ENCODE measurements at regions not wholly inside any gene's neighbourhood (a gene's known extent, or its start where the extent isn't known, plus 50 kb on each side); places are given as distances from the start of the nearest gene placed in this dataset.
"Not testable (repeated sequence)": the region's sequence is repeated elsewhere in the genome, so short reads cannot be mapped to it uniquely, and the experiment has no call there.

DNA sequence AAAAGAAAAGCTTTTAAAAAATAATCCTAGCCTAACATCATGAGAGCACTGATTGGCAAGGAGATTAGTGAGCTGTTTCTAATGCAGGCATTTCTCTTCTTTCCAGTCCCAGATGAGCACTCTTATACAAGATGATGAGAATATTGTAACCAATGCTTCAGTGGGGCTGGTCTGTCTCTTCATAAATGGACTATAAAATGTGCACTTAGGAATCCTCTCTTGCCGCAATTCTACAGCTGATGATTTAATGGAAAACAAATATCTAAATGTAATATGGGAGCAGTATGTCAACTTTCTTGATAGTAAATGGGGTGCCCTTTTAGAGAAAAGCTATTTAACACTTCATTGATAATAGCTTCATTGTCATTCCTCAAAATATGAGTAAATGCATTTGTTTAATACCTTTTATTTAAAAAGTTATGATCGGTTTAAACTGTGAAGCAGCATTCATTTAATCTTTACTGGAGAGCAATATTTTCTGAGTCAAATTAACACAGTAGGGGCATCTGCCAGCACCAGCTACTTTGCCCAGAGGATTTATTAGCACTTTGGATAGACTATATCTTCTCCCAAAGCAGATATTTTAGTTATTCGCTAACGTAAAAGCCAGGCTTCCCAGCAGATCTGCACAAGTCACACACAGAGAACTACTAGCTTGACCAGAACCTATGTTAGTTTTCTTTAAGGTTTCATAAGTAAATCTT is 985.9 kb downstream of the DIPK2A start:
- no peak for DNase-seq
- no peaks in the 10 kb centered on the region for H3K4me1 Mint-ChIP-seq (ENCODE audit: low read depth)
- H3K36me3 Mint-ChIP-seq = no peaks in the 10 kb centered on the region
- no peak overlapping the region for H3K4me3 Mint-ChIP-seq
- H3K9me3 Mint-ChIP-seq = peaks cover 8% of the 10 kb centered on the region
- H3K27ac Mint-ChIP-seq = no peak overlapping the region
- H3K27me3 Mint-ChIP-seq = no peaks in the 10 kb centered on the region
- ChIA-PET CTCF (interaction anchor here (0.6 kb wide), 1 partner anchor 12 kb away, joined by 3 read pairs; no protein-coding TSS in a partner anchor), POLR2A (no interaction called here)
- intact Hi-C loops (cut with micrococcal nuclease) = no loop called here

DNA sequence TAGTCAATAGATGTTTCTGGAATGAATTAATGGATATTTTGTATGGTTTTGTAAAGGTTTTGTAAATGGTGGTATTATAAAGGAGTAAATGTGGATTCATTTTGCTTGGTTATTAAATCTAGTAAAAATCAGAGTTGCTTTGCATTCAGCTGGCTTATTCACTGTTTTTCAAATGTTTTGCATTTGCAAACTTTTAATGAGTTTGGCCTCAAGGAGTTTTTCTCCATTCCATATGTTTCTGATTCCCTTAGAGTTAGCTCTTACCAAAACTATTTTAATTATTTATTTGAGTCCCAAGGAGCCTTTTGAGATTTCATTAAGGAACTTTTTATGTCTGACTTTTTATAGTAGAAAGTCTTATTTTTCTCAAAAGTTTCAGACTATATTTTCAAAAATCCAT is 992.2 kb downstream of the DIPK2A start:
- intact Hi-C loops (cut with micrococcal nuclease) = no loop called here
- POLR2A ChIA-PET = no interaction called here
- DNase-seq = no peak

DNA sequence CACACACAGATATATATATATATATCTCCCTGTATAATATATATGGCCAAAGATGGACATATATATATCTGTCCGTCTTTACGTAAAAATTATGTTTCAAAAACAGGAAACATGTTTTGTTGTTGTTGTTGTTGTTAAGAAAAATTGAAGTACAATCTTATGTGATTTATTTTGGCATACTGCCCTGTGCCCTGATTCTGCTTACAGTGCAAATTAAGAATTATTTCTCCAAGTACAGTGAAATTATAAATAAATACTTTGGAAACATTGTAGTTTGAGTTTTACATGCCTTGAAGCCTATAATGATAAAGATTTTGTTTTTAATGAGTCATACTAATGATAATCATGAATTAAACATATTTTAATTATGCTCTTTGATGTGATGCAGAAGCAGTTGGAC is 994.9 kb downstream of the DIPK2A start:
- ChIA-PET POLR2A (no interaction called here), CTCF (no interaction called here)
- Mint-ChIP-seq H3K27ac (no peak overlapping the region), H3K4me1 (ENCODE audit: low read depth) (no peaks in the 10 kb centered on the region), H3K27me3 (no peaks in the 10 kb centered on the region), H3K9me3 (peaks cover 4% of the 10 kb centered on the region), H3K4me3 (no peak overlapping the region), H3K36me3 (no peaks in the 10 kb centered on the region)
- intact Hi-C loops (cut with micrococcal nuclease) = no loop called here
- DNase-seq = no peak

More for the DNA sequence above, 992.2 kb downstream of the DIPK2A start:
- Mint-ChIP-seq H3K27me3 (no peaks in the 10 kb centered on the region), H3K4me3 (no peak overlapping the region), H3K36me3 (no peaks in the 10 kb centered on the region), H3K4me1 (ENCODE audit: low read depth) (no peaks in the 10 kb centered on the region), H3K27ac (no peak overlapping the region), H3K9me3 (peaks cover 8% of the 10 kb centered on the region)
- CTCF ChIA-PET = no interaction called here

DNA sequence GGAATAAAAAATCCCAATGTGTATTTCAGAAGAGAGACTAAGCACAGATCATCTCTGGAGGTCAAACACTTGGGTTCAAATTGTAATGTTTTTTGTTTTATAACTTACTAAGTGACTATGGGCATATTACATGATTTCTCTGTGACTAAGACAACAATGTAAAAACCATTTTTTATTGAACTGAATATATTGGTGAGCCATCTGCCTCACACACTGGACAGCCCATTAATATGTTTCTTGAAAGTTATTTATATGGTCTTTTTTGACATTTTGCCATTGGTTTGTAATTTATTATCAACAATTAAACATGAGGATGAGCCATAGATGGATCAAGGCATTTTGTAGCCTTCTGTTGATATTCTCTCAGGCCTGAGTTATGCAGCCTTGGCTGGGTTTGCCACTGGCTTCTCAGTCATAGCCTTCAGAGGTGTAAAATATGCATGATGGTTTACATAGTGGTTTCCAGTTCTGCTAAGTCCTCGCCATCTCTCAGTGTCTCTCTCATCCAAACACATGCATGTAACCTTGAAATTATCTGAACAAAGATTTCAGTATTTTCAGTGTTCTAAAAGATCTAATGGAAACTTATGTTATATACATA is 997.2 kb downstream of the DIPK2A start:
- Mint-ChIP-seq H3K27ac (no peak overlapping the region), H3K4me3 (no peak overlapping the region), H3K27me3 (no peaks in the 10 kb centered on the region), H3K36me3 (no peaks in the 10 kb centered on the region), H3K9me3 (peaks cover 2% of the 10 kb centered on the region), H3K4me1 (ENCODE audit: low read depth) (no peaks in the 10 kb centered on the region)
- intact Hi-C loops (cut with micrococcal nuclease) = no loop called here
- DNase-seq = no peak
- ChIA-PET CTCF (no interaction called here), POLR2A (no interaction called here)

DNA sequence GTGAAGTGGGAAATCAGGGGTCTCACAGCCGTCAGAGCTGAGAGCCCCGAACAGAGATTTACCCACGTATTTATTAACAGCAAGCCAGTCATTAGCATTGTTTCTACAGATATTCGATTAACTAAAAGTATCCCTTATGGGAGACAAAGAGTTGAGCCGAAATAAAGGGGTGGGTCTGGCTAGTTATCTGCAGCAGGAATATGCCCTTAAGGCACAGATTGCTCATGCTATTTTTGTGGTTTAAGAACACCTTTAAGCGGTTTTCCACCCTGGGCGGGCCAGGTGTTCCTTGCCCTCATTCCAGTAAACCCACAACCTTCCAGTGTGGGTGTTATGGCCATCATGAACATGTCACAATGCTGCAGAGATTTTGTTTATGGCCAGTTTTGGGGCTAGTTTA is 1012.9 kb downstream of the DIPK2A start:
- H3K27me3 Mint-ChIP-seq; DNase-seq; intact Hi-C loops (cut with micrococcal nuclease): not testable (repeated sequence)

DNA sequence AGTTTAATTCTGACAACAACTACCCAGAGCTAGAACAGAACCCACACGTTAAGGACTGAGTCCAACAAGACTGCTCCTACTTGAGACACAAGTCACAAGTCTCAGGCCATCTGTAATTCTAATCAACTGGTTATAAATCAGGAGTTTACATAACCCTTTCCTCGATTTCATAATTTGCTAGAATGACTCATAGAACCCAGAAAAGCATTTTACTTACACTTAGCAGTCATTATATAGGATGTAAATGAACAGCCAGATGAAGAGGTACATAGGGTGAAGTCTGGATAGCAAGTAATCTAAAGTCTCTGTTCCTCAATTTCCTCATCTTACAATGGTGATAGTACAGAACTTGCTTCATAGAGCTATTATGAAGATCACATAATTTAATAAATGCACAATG is 1018.2 kb downstream of the DIPK2A start:
- H3K4me1 Mint-ChIP-seq (ENCODE audit: low read depth) = no peaks in the 10 kb centered on the region
- POLR2A ChIA-PET = no interaction called here
- H3K9me3 Mint-ChIP-seq = peaks cover 4% of the 10 kb centered on the region
- DNase-seq = no peak
- H3K36me3 Mint-ChIP-seq = no peaks in the 10 kb centered on the region
- no peak overlapping the region for H3K4me3 Mint-ChIP-seq
- H3K27ac Mint-ChIP-seq = no peak overlapping the region
- intact Hi-C loops (cut with micrococcal nuclease) = no loop called here
- no peaks in the 10 kb centered on the region for H3K27me3 Mint-ChIP-seq
- CTCF ChIA-PET = no interaction called here

More for the DNA sequence above, 1012.9 kb downstream of the DIPK2A start:
- H3K9me3 Mint-ChIP-seq; H3K4me1 Mint-ChIP-seq (ENCODE audit: low read depth); CTCF ChIA-PET; POLR2A ChIA-PET; H3K36me3 Mint-ChIP-seq; H3K27ac Mint-ChIP-seq; H3K4me3 Mint-ChIP-seq: not testable (repeated sequence)

DNA sequence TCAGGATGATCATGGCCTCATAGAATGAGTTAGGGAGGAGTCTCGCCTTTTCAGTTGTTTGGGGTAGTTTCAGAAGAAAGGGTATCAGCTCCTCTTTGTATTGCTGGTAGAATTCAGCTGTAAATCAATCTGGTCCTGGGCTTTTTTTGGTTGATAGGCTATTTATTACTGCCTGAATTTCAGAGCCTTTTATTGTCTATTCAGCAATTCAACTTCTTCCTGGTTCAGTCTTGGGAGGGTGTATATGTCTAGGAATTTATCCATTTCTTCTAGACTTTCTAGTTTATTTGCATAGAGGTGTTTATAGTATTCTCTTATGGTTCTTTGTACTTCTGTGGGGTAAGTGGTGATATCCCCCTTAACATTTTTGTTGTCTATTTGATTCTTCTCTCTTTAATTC is 1024.2 kb downstream of the DIPK2A start:
- ChIA-PET CTCF (no interaction called here), POLR2A (no interaction called here)
- H3K27me3 Mint-ChIP-seq = no peaks in the 10 kb centered on the region
- intact Hi-C loops (cut with micrococcal nuclease) = no loop called here
- H3K36me3 Mint-ChIP-seq = no peaks in the 10 kb centered on the region
- H3K4me3 Mint-ChIP-seq = no peak overlapping the region
- no peak overlapping the region for H3K27ac Mint-ChIP-seq
- H3K9me3 Mint-ChIP-seq = no peaks in the 10 kb centered on the region
- DNase-seq = no peak
- H3K4me1 Mint-ChIP-seq (ENCODE audit: low read depth) = no peaks in the 10 kb centered on the region

DNA sequence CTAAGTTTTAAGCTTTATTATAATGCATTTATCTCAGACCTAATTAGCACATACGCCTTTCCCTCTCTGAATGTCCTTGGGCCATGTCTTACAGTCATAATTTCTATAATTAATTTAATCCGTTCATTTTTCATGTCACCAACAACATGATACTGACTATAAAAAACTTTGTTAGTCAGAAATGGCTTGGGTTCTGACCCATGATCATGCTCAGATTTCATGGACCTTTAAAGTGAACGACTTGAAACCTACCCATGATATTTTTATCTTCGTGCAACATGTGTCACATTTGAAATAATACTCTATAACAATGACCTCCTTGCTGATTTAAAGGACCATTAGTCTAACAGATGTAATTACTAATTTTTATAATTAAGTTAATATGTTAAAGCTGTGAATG is 1033.8 kb downstream of the DIPK2A start:
- no peak overlapping the region for H3K27ac Mint-ChIP-seq
- H3K9me3 Mint-ChIP-seq = peaks cover 12% of the 10 kb centered on the region
- CTCF ChIA-PET = no interaction called here
- no peaks in the 10 kb centered on the region for H3K4me1 Mint-ChIP-seq (ENCODE audit: low read depth)
- intact Hi-C loops (cut with micrococcal nuclease) = no loop called here
- no peak overlapping the region for H3K4me3 Mint-ChIP-seq
- H3K27me3 Mint-ChIP-seq = no peaks in the 10 kb centered on the region
- no peak for DNase-seq
- H3K36me3 Mint-ChIP-seq = no peaks in the 10 kb centered on the region
- POLR2A ChIA-PET = no interaction called here

DNA sequence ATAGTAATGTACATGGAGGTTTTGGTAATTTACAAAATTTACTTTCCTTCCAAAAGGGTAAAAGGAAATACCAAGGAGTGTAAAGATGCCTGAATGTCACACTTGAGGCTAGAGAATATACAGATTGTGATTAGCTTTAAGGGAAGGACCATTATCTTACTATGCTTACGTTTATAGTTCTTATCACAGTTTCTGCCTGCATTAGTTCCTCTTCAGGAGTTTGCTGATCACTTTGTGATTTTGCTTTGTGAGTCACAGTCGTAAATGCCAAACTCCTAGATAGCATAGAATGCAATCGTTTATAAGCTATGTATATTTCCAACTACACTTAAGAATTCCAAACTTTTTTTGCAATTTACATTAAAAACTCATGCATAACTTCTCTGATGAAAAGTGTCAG is 1034.6 kb downstream of the DIPK2A start:
- no peaks in the 10 kb centered on the region for H3K4me1 Mint-ChIP-seq (ENCODE audit: low read depth)
- no peaks in the 10 kb centered on the region for H3K27me3 Mint-ChIP-seq
- peaks cover 11% of the 10 kb centered on the region for H3K9me3 Mint-ChIP-seq
- intact Hi-C loops (cut with micrococcal nuclease) = no loop called here
- H3K27ac Mint-ChIP-seq = no peak overlapping the region
- ChIA-PET POLR2A (no interaction called here), CTCF (no interaction called here)
- no peak for DNase-seq
- no peak overlapping the region for H3K4me3 Mint-ChIP-seq
- H3K36me3 Mint-ChIP-seq = no peaks in the 10 kb centered on the region

DNA sequence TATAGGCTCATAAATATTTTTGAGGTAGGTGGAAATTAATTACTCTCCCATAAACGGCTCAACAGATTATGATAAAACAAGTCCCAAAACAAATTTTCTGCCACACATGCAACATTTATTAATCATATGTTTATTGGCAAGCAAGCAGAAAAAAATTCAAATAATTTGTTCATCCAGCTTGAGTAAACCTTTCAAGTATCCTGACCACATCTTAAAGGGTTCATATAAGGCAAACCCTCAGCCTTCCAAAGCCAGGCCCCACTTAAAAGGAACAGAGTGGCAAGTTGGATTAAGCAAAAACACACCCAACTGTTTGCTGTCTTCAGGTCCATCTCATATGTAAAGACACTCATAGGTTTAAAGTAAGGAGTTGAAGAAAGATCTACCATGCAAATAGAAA is 1042.3 kb downstream of the DIPK2A start:
- no peaks in the 10 kb centered on the region for H3K4me1 Mint-ChIP-seq (ENCODE audit: low read depth)
- H3K4me3 Mint-ChIP-seq = no peak overlapping the region
- DNase-seq = no peak
- no peaks in the 10 kb centered on the region for H3K27me3 Mint-ChIP-seq
- POLR2A ChIA-PET = no interaction called here
- intact Hi-C loops (cut with micrococcal nuclease) = no loop called here
- H3K36me3 Mint-ChIP-seq = no peaks in the 10 kb centered on the region
- H3K9me3 Mint-ChIP-seq = no peaks in the 10 kb centered on the region
- H3K27ac Mint-ChIP-seq = no peak overlapping the region
- CTCF ChIA-PET = no interaction called here

DNA sequence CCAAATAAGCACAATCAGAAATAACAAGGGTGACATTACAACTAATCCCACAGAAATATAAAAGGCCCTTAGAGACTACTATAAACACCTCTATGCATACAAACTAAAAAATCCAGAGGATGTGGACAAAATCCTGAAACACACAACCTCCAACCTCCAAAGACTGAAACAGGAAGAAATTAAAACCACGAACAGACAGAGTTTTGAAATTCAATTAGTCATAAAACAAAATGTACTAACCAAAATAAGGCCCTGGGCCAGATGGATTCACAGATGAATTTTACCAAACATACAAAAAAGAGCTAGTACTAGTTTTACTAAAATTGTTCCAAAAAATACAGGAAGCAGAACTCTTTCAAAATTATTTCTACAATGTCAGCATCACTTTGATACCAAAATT is 1043.6 kb downstream of the DIPK2A start:
- Mint-ChIP-seq H3K4me3 (no peak overlapping the region), H3K4me1 (ENCODE audit: low read depth) (no peaks in the 10 kb centered on the region), H3K9me3 (no peaks in the 10 kb centered on the region), H3K27me3 (no peaks in the 10 kb centered on the region), H3K27ac (no peak overlapping the region), H3K36me3 (no peaks in the 10 kb centered on the region)
- DNase-seq = no peak
- ChIA-PET CTCF (no interaction called here), POLR2A (no interaction called here)
- intact Hi-C loops (cut with micrococcal nuclease) = no loop called here

DNA sequence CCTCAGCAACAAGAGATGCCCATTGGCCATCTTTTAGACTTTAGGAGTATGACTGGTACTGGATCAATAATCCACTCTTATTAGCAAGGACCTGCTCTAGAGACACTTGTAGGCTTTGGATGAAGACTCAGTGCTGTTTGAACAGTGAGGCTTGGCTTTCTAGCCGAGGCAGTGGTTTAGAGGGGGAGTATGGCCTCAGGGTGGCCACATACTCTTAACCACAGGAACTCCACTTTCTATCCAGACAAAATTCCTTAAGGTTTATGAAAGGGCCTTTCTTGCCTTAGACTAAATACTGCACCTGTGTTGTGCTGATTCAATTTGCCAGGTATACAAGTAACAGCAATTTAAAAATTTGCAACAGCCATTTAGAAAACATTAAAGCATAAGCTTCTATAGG is 1046.3 kb downstream of the DIPK2A start:
- ChIA-PET CTCF (no interaction called here), POLR2A (no interaction called here)
- Mint-ChIP-seq H3K36me3 (no peaks in the 10 kb centered on the region), H3K4me3 (no peak overlapping the region), H3K27me3 (no peaks in the 10 kb centered on the region), H3K9me3 (no peaks in the 10 kb centered on the region), H3K4me1 (ENCODE audit: low read depth) (no peaks in the 10 kb centered on the region), H3K27ac (no peak overlapping the region)
- DNase-seq = no peak
- intact Hi-C loops (cut with micrococcal nuclease) = no loop called here

DNA sequence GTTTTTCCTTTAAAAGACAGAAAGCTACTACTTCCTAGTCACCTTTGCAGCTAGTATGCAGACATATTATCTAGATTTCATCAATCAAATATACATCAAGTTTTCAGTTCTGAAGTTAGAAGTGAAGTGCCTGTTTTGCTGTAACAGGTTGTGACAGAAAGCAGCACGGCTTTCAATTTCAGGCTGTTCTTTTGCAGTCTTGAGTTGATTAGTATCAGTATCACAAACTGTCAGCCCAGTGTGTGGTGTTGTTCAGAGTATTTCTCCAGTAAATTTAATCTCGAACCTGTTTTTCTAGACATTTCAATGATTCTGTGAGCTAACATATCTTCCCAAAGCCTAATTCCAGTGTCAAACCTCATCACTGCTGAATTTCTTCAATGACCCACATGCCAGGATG is 1050.8 kb downstream of the DIPK2A start:
- H3K9me3 Mint-ChIP-seq = no peaks in the 10 kb centered on the region
- no peak overlapping the region for H3K27ac Mint-ChIP-seq
- ChIA-PET POLR2A (no interaction called here), CTCF (no interaction called here)
- H3K4me1 Mint-ChIP-seq (ENCODE audit: low read depth) = no peaks in the 10 kb centered on the region
- DNase-seq = no peak
- H3K27me3 Mint-ChIP-seq = no peaks in the 10 kb centered on the region
- no peaks in the 10 kb centered on the region for H3K36me3 Mint-ChIP-seq
- no peak overlapping the region for H3K4me3 Mint-ChIP-seq
- intact Hi-C loops (cut with micrococcal nuclease) = no loop called here

All from activated CD4-positive, alpha-beta memory T cell treated with anti-CD3 and anti-CD28 coated beads for 36 hours (primary cell).